Hepatocyte (in vitro differentiated cells): ENCODE measurements at regions not wholly inside any gene's neighbourhood (a gene's known extent, or its start where the extent isn't known, plus 50 kb on each side); places are given as distances from the start of the nearest gene placed in this dataset.

Experiments
- CTCF ChIP-seq: fragments of 200-600 bp; sonication (generic); IDR thresholded peaks from 2 replicates; pipeline ENCODE4 v1.5.1; 2016; ENCODE audit warnings: antibody characterized with exemption, mild to moderate bottlenecking; ENCODE audit not compliant: poor library complexity
- EZH2 ChIP-seq: fragments of 200-600 bp; sonication (generic); IDR thresholded peaks from 2 replicates; pipeline ENCODE4 v1.6.1; 2016; ENCODE audit warnings: antibody characterized with exemption, mild to moderate bottlenecking, borderline replicate concordance

GRCh38 chr6:27748661-27749060 lies 163.5 kb downstream of the OR2B2 start:
- TF ChIP-seq CTCF = no peak
- TF ChIP-seq EZH2 = no peak
